Ectodermal cell (in vitro differentiated cells): ENCODE measurements at regions not wholly inside any gene's neighbourhood (a gene's known extent, or its start where the extent isn't known, plus 50 kb on each side); places are given as distances from the start of the nearest gene placed in this dataset.
"Not testable (repeated sequence)": the region's sequence is repeated elsewhere in the genome, so short reads cannot be mapped to it uniquely, and the experiment has no call there.

Source experiments
- H3K27ac ChIP-seq: 2 replicates; pipeline ENCODE4 v1.7.0; 2013; ENCODE audit warnings: mild to moderate bottlenecking, low read depth, low read length; ENCODE audit not compliant: insufficient read depth, poor library complexity, severe bottlenecking
- H3K27me3 ChIP-seq: 2 replicates; pipeline ENCODE4 v1.7.0; 2013; ENCODE audit warnings: mild to moderate bottlenecking, low read length; ENCODE audit not compliant: insufficient read depth, control insufficient read depth, poor library complexity, severe bottlenecking
- H3K36me3 ChIP-seq: one replicate; pipeline ENCODE4 v1.7.0; 2013; ENCODE audit warnings: low read length; ENCODE audit not compliant: control insufficient read depth, insufficient read depth
- H3K4me1 ChIP-seq: one replicate; pipeline ENCODE4 v1.7.0; 2013; ENCODE audit warnings: low read length; ENCODE audit not compliant: control insufficient read depth, insufficient read depth
- H3K4me3 ChIP-seq: 2 replicates; pipeline ENCODE4 v1.7.0; 2013; ENCODE audit warnings: low read depth, low read length, control low read depth; ENCODE audit not compliant: insufficient read depth
- H3K9me3 ChIP-seq: 2 replicates; pipeline ENCODE4 v1.7.0; 2013; ENCODE audit warnings: mild to moderate bottlenecking, low read length, moderate library complexity; ENCODE audit not compliant: control insufficient read depth
- WGBS, 2 experiments: methylation state at CpG; one replicate each; pipeline ENCODE4 v1.1.7; 2013; ENCODE audit warnings: missing lambda C conversion rate in 2 of 2; 5-methylcytosine and 5-hydroxymethylcytosine counted together

GRCh38 chr5:115428248-115428647, 116.3 kb downstream of the FEM1C start:
- 78 to 86% methylated on average over 2 of the region's 2 CpGs for WGBS, 2 experiments
- Histone ChIP-seq H3K4me1 (no peaks in the 10 kb centered on the region), H3K4me3 (no peak overlapping the region), H3K9me3 (no peaks in the 10 kb centered on the region), H3K27me3 (no peaks in the 10 kb centered on the region), H3K36me3 (no peaks in the 10 kb centered on the region), H3K27ac (no peak overlapping the region)

- WGBS, 2 experiments = 93 to 94% methylated on average over 2 to 3 of the region's 3 CpGs
- Histone ChIP-seq H3K27ac (no peak overlapping the region), H3K36me3 (no peaks in the 10 kb centered on the region), H3K27me3 (no peaks in the 10 kb centered on the region), H3K4me1 (no peaks in the 10 kb centered on the region), H3K4me3 (no peak overlapping the region), H3K9me3 (no peaks in the 10 kb centered on the region)
Measured at GRCh38 chr5:115424446-115424845, 120.1 kb downstream of the FEM1C start.

- no peaks in the 10 kb centered on the region for H3K9me3 ChIP-seq
- H3K4me1 ChIP-seq = no peaks in the 10 kb centered on the region
- no peaks in the 10 kb centered on the region for H3K27me3 ChIP-seq
- no peak overlapping the region for H3K4me3 ChIP-seq
- H3K27ac ChIP-seq = no peak overlapping the region
- 84 to 91% methylated on average over 5 of the region's 5 CpGs for WGBS, 2 experiments
- no peaks in the 10 kb centered on the region for H3K36me3 ChIP-seq
Measured at GRCh38 chr5:115424030-115424429, 120.5 kb downstream of the FEM1C start.

- Histone ChIP-seq H3K4me3 (no peak overlapping the region), H3K36me3 (no peaks in the 10 kb centered on the region), H3K27me3 (no peaks in the 10 kb centered on the region), H3K9me3 (no peaks in the 10 kb centered on the region), H3K4me1 (no peaks in the 10 kb centered on the region), H3K27ac (no peak overlapping the region)
- 80 to 84% methylated on average over 5 of the region's 5 CpGs for WGBS, 2 experiments
Measured at GRCh38 chr5:115423541-115423940, 121.0 kb downstream of the FEM1C start.

GRCh38 chr5:115423051-115423450, 121.5 kb downstream of the FEM1C start:
- no peak overlapping the region for H3K4me3 ChIP-seq
- H3K27ac ChIP-seq = no peak overlapping the region
- WGBS, 2 experiments = 87 to 89% methylated on average over 1 of the region's 1 CpG
- no peaks in the 10 kb centered on the region for H3K36me3 ChIP-seq
- H3K27me3 ChIP-seq = no peaks in the 10 kb centered on the region
- H3K9me3 ChIP-seq = no peaks in the 10 kb centered on the region
- no peaks in the 10 kb centered on the region for H3K4me1 ChIP-seq

GRCh38 chr5:115420812-115421211, 123.8 kb downstream of the FEM1C start:
- not testable (repeated sequence) for H3K27ac ChIP-seq, H3K9me3 ChIP-seq, H3K4me3 ChIP-seq, H3K27me3 ChIP-seq, H3K4me1 ChIP-seq, H3K36me3 ChIP-seq
- WGBS, 2 experiments = no CpG with 5 or more reads among the region's 3 CpGs

- Histone ChIP-seq H3K9me3 (no peaks in the 10 kb centered on the region), H3K4me1 (peaks cover 4% of the 10 kb centered on the region), H3K27ac (no peak overlapping the region), H3K36me3 (no peaks in the 10 kb centered on the region), H3K27me3 (no peaks in the 10 kb centered on the region), H3K4me3 (no peak overlapping the region)
- 93 to 95% methylated on average over 1 of the region's 1 CpG for WGBS, 2 experiments
Measured at GRCh38 chr5:115419846-115420585, 123.6 kb upstream of the CCDC112 start.

GRCh38 chr5:115418788-115419187, 122.3 kb upstream of the CCDC112 start:
- H3K4me1 ChIP-seq = peaks cover 9% of the 10 kb centered on the region
- WGBS, 2 experiments = 91 to 95% methylated on average over 5 of the region's 5 CpGs
- H3K27ac ChIP-seq = no peak overlapping the region
- no peak overlapping the region for H3K4me3 ChIP-seq
- H3K9me3 ChIP-seq = no peaks in the 10 kb centered on the region
- H3K27me3 ChIP-seq = no peaks in the 10 kb centered on the region
- H3K36me3 ChIP-seq = no peaks in the 10 kb centered on the region

GRCh38 chr5:115417076-115417475, 120.6 kb upstream of the CCDC112 start:
- H3K4me3 ChIP-seq = no peak overlapping the region
- no peaks in the 10 kb centered on the region for H3K27me3 ChIP-seq
- H3K4me1 ChIP-seq = peaks cover 9% of the 10 kb centered on the region
- no peak overlapping the region for H3K27ac ChIP-seq
- WGBS, 2 experiments = 95 to 99% methylated on average over 3 of the region's 3 CpGs
- no peaks in the 10 kb centered on the region for H3K36me3 ChIP-seq
- no peaks in the 10 kb centered on the region for H3K9me3 ChIP-seq

- Histone ChIP-seq H3K27me3 (no peaks in the 10 kb centered on the region), H3K36me3 (no peaks in the 10 kb centered on the region), H3K9me3 (no peaks in the 10 kb centered on the region), H3K4me1 (peaks cover 9% of the 10 kb centered on the region), H3K4me3 (no peak overlapping the region), H3K27ac (no peak overlapping the region)
- WGBS, 2 experiments = 33 to 39% methylated on average over 1 of the region's 1 CpG
Measured at GRCh38 chr5:115415143-115415491, 118.7 kb upstream of the CCDC112 start.
